SU-DHL-6 (cell line): ENCODE measurements at regions not wholly inside any gene's neighbourhood (a gene's known extent, or its start where the extent isn't known, plus 50 kb on each side); places are given as distances from the start of the nearest gene placed in this dataset.

ENCODE experiments used
- H2AFZ ChIP-seq: fragments of 200-600 bp; sonication (generic); 2 replicates; pipeline ENCODE4 v1.6.1; 2014; ENCODE audit warnings: low read depth, mild to moderate bottlenecking, moderate library complexity, mixed read lengths, antibody characterized with exemption, low read length; ENCODE audit not compliant: severe bottlenecking
- H3F3A ChIP-seq: fragments of 200-600 bp; shearing (Covaris generic); 2 replicates; pipeline ENCODE4 v1.6.0; 2016; ENCODE audit warnings: antibody characterized with exemption, mild to moderate bottlenecking; ENCODE audit not compliant: insufficient read depth
- H3K27ac ChIP-seq: fragments of 200-600 bp; sonication (generic); 2 replicates; pipeline ENCODE4 v1.5.1; 2016; ENCODE audit warnings: low read depth, mild to moderate bottlenecking, low read length, moderate library complexity, mixed read lengths
- H3K27me3 ChIP-seq: fragments of 200-600 bp; sonication (generic), shearing (Covaris generic); 2 replicates; pipeline ENCODE4 v1.6.0; 2014; ENCODE audit warnings: mild to moderate bottlenecking, low read length
- H3K36me3 ChIP-seq: fragments of 200-600 bp; sonication (generic); 2 replicates; pipeline ENCODE4 v1.6.1; 2014; ENCODE audit warnings: mild to moderate bottlenecking, low read length, mixed read lengths
- H3K4me2 ChIP-seq: fragments of 300-600, 200-600 bp; shearing (Covaris generic), sonication (generic); 2 replicates; pipeline ENCODE4 v1.6.0; 2014; ENCODE audit warnings: low read length, low read depth, mild to moderate bottlenecking; ENCODE audit not compliant: poor library complexity, severe bottlenecking
- H3K4me3 ChIP-seq: fragments of 200-600 bp; sonication (generic); 2 replicates; pipeline ENCODE4 v1.5.1; 2014; ENCODE audit warnings: antibody characterized with exemption, low read length, mild to moderate bottlenecking, mixed read lengths; ENCODE audit not compliant: insufficient read depth, poor library complexity, severe bottlenecking
- H3K79me2 ChIP-seq: fragments of 200-600 bp; sonication (generic); 2 replicates; pipeline ENCODE4 v1.6.1; 2014; ENCODE audit warnings: mild to moderate bottlenecking, low read length, moderate library complexity; ENCODE audit not compliant: insufficient read depth
- H3K9ac ChIP-seq: fragments of 200-600 bp; sonication (generic); 2 replicates; pipeline ENCODE4 v1.7.0; 2014; ENCODE audit warnings: mild to moderate bottlenecking, low read length
- H3K9me2 ChIP-seq: fragments of 200-600 bp; sonication (generic); replicated peaks from 2 replicates; pipeline ENCODE4 v1.6.1; 2014; ENCODE audit warnings: low read length; ENCODE audit not compliant: insufficient read depth
- H3K9me3 ChIP-seq: fragments of 200-600 bp; sonication (generic); 2 replicates; pipeline ENCODE4 v1.6.1; 2014; ENCODE audit warnings: low read length, mixed read lengths; ENCODE audit not compliant: insufficient read depth
- H4K20me1 ChIP-seq: fragments of 200-600 bp; sonication (generic); 2 replicates; pipeline ENCODE4 v1.6.1; 2014; ENCODE audit warnings: low read depth, mild to moderate bottlenecking, antibody characterized with exemption, low read length, moderate library complexity, mixed read lengths
- EZH2phosphoT487 ChIP-seq: fragments of 200-600 bp; sonication (generic), shearing (Covaris generic); conservative IDR thresholded peaks from 2 replicates; pipeline ENCODE4 v1.6.1; 2018; ENCODE audit warnings: mild to moderate bottlenecking, antibody characterized with exemption, low read length, moderate library complexity, mixed read lengths
- TF ChIP-seq, protein P1 (sequence below): fragments of 200-600 bp; sonication (generic); IDR thresholded peaks from one replicate; pipeline ENCODE4 v1.5.1; 2017; ENCODE audit warnings: antibody characterized with exemption, mild to moderate bottlenecking, low read length, moderate library complexity; ENCODE audit not compliant: insufficient read depth, poor library complexity, severe bottlenecking

DNA sequence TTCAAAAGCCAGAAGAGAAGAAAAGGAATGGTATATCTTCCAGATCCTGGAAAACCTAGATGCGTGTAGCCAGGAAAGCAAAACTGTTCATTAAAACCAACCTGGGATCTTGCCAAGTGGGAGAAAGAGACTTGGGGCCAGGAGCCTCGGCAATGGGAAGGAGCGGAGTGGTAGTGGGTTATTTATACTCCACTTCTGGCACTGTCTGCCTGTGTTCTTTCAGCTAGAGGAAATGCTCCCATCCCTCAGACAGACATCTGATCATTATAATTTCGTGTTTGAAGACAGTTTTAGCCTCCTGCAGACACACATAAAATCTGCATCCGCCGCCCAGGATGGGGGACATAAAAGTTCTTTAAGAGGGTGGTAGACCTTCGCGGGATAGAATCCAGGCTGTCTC lies 421.6 kb downstream of the RPS24 start:
- Histone ChIP-seq H3K36me3 (no peaks in the 10 kb centered on the region), H4K20me1 (no peaks in the 10 kb centered on the region)

GRCh38 chr10:78455811-78456210 lies 422.1 kb downstream of the RPS24 start:
- no peak overlapping the region for H2AFZ ChIP-seq
- no peaks in the 10 kb centered on the region for H3K9me2 ChIP-seq
- no peaks in the 10 kb centered on the region for H4K20me1 ChIP-seq
- H3K9ac ChIP-seq: no peak overlapping the region
- H3K79me2 ChIP-seq: no peaks in the 10 kb centered on the region
- H3K27ac ChIP-seq: no peak overlapping the region
- no peak for TF ChIP-seq EZH2phosphoT487
- TF ChIP-seq, protein P1, sequence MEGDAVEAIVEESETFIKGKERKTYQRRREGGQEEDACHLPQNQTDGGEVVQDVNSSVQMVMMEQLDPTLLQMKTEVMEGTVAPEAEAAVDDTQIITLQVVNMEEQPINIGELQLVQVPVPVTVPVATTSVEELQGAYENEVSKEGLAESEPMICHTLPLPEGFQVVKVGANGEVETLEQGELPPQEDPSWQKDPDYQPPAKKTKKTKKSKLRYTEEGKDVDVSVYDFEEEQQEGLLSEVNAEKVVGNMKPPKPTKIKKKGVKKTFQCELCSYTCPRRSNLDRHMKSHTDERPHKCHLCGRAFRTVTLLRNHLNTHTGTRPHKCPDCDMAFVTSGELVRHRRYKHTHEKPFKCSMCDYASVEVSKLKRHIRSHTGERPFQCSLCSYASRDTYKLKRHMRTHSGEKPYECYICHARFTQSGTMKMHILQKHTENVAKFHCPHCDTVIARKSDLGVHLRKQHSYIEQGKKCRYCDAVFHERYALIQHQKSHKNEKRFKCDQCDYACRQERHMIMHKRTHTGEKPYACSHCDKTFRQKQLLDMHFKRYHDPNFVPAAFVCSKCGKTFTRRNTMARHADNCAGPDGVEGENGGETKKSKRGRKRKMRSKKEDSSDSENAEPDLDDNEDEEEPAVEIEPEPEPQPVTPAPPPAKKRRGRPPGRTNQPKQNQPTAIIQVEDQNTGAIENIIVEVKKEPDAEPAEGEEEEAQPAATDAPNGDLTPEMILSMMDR: no peak
- H3K4me2 ChIP-seq: no peak overlapping the region
- H3F3A ChIP-seq: no peaks in the 10 kb centered on the region
- H3K27me3 ChIP-seq: no peaks in the 10 kb centered on the region
- H3K36me3 ChIP-seq: no peaks in the 10 kb centered on the region
- H3K4me3 ChIP-seq: no peak overlapping the region
- H3K9me3 ChIP-seq: no peaks in the 10 kb centered on the region

More for the DNA sequence above, 421.6 kb downstream of the RPS24 start:
- Histone ChIP-seq H3K79me2 (no peaks in the 10 kb centered on the region), H3K9me3 (no peaks in the 10 kb centered on the region), H3K27ac (no peak overlapping the region), H3K9ac (no peak overlapping the region), H3K27me3 (no peaks in the 10 kb centered on the region), H3K4me3 (no peak overlapping the region), H2AFZ (no peak overlapping the region), H3F3A (no peaks in the 10 kb centered on the region), H3K4me2 (no peak overlapping the region), H3K9me2 (no peaks in the 10 kb centered on the region)
- TF ChIP-seq EZH2phosphoT487: no peak
- TF ChIP-seq, protein P1: no peak

- H3F3A ChIP-seq: no peaks in the 10 kb centered on the region
- H3K27me3 ChIP-seq: no peaks in the 10 kb centered on the region
- no peaks in the 10 kb centered on the region for H4K20me1 ChIP-seq
- H3K4me3 ChIP-seq: no peak overlapping the region
- H3K9me2 ChIP-seq: no peaks in the 10 kb centered on the region
- no peak overlapping the region for H3K27ac ChIP-seq
- H3K4me2 ChIP-seq: no peak overlapping the region
- H3K9me3 ChIP-seq: no peaks in the 10 kb centered on the region
- no peaks in the 10 kb centered on the region for H3K79me2 ChIP-seq
- TF ChIP-seq, protein P1: no peak
- TF ChIP-seq EZH2phosphoT487: no peak
- H3K9ac ChIP-seq: no peak overlapping the region
- H2AFZ ChIP-seq: no peak overlapping the region
- H3K36me3 ChIP-seq: no peaks in the 10 kb centered on the region
Observed at GRCh38 chr10:78456649-78457400, 423.2 kb downstream of the RPS24 start.
